ENCODE measurements at regions not wholly inside any gene's neighbourhood (a gene's known extent, or its start where the extent isn't known, plus 50 kb on each side); places are given as distances from the start of the nearest gene placed in this dataset.

- no peak for TF ChIP-seq EZH2phosphoT487 (IDR thresholded peaks at IDR 0.05; ENCODE audit: insufficient read depth, low read depth)
- no peak for TF ChIP-seq EZH2 (IDR thresholded peaks at IDR 0.05; ENCODE audit: insufficient read depth, poor library complexity, severe bottlenecking)
Observed at GRCh38 chr3:118544458-118544857, 490.2 kb downstream of the IGSF11 start.

Data from GM23248 (cell line).